ENCODE measurements at regions not wholly inside any gene's neighbourhood (a gene's known extent, or its start where the extent isn't known, plus 50 kb on each side); places are given as distances from the start of the nearest gene placed in this dataset.

DNA sequence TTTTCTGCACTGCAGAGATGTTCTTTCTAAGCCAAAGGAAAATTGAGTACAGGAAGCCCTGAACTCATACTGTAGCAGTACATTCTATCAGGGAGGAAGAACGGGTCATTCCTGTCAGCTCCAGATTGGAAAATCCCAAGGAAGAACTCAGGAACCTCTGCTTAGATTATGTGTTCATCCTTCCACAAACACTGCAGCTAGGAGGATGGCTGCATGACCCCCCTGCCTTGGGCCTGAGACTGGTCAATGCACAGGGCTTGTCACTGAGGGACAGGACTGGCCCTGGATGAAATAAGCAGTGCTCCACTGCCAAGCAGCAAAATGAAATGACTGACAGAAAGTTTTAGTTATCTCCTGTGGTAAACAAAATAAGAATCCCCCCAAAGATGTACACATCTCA lies 1406.8 kb upstream of the TMEM132C start:
- no peak for TF ChIP-seq EZH2phosphoT487 (IDR thresholded peaks at IDR 0.05; ENCODE audit: insufficient read depth, low read depth)
- TF ChIP-seq EZH2 (IDR thresholded peaks at IDR 0.05; ENCODE audit: insufficient read depth, poor library complexity, severe bottlenecking) = no peak

Data from GM23248 (cell line).